ENCODE measurements at regions not wholly inside any gene's neighbourhood (a gene's known extent, or its start where the extent isn't known, plus 50 kb on each side); places are given as distances from the start of the nearest gene placed in this dataset.
A peak's percentile ranks its signal among the peaks of the same experiment; 100 is the strongest.
"Not testable (repeated sequence)": the region's sequence is repeated elsewhere in the genome, so short reads cannot be mapped to it uniquely, and the experiment has no call there.

DNA sequence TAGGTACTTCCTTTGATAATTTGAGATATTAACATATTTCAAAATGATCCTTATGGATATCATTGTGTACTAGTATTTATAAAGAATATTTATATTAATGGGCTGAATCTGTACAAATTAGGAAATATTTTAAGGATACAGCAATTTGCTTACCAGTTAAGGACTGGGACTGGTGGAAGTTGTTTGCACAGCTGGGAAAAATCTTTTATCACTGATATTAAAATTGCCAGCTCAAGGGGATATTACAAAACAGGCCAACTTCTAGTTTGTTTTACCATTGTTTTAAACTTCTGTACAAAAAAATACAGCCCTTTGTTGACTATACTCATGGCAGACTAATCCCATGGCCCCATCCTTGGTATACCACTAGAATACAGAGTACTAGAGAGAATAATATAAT lies 133.2 kb upstream of the DDHD1 start:
- no peak for DNase-seq (ENCODE audit: low spot score)

DNA sequence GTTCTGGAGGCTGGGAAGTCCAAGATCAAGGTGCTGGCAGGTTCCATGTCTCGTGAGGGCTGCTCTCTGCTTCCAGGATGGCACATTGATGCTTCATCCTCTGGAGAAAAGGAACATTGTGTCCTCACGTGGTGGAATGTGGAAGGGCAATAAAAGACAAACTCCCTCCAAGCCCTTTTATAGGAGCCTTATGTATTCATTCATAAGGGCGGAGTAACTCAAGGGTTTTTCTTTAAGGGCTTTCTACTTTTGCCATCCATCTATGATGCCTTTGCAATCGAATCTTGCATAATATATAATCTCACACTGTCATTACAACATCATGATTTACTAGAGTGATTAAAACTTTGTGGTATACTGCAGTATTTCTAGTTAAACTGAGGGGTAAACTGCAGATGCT lies 132.7 kb upstream of the DDHD1 start:
- no peak for DNase-seq (ENCODE audit: low spot score)

DNA sequence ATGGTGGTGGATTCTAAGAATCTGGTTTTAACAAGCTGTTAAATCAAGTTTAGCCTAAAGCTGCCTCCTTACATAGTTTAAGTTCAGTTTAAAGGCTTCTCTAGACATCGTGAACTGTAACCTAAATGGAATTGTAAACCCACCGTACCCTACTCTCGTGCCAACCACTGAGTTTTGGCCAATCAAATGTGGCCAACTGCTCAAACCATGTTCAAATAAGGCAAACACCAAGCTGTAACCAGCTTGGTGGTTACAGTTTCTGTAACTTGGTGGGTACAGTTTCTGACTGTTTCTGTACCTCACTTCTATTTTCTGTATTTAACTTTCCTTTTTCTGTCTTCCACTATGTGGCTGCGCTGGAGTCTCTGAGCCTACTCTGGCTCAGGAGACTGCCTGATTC lies 131.9 kb upstream of the DDHD1 start:
- no peak for DNase-seq (ENCODE audit: low spot score)

DNA sequence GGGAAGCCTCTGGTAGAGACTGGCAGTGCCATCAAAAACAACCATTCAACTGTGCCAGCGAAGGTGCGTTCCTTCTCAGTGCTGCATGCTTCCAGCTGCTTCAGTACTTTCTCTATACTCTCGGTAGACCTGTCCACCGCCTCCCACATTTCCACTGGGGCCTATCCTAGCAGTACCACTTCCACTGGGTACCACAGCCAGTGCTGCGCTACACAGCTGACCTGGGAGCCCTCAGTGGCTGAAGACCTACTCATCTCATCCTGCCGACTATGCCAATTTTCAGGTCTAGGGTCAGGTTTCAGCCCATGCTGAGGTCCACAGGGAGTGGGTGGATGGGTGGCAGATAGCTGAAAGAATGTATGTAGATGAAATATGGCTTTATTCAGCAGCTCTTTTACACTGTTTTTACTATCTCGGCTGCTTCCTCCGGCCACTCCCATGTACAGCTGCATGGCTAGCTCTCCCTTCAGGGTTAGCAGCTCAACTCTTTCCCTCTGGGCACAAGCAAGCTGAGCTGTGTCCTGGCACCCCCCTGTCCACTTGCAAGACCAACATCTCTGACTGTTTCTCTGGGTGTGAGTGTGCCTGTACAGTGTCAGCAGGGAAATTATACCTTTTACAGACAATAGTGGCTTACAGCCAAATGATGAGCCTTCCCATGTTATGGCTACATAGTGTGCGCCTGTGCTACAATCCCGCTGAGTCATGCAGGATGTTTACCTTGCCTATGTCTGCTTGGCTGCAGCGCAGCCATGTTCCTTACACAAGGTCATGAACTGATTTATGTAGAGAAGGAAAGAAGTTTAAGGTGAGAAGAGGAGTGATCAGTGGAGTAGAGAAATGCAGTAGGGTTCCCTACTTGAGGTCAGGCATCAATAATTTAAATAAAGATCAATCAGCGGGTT lies 125.7 kb upstream of the DDHD1 start:
- DNase-seq (ENCODE audit: low spot score): no peak

DNA sequence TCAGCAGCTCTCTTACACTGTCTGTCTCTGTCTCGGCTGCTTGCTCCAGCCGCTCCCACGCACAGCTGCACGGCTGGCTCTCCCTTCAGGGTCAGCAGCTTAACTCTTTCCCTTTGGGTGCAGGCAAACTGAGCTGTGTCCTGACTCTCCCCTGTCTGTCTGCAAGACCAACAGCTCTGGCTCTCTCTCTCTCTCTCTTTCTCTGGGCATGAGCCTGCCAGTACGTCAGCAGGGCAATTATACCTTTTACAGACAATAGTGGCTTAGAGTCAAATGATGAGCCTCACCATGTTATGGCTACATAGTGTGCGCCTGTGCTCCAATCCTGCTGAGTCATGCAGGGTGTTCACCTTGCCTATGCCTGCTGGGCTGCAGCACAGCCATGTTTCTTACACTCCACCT lies 120.5 kb upstream of the DDHD1 start:
- DNase-seq (ENCODE audit: low spot score): no peak

DNA sequence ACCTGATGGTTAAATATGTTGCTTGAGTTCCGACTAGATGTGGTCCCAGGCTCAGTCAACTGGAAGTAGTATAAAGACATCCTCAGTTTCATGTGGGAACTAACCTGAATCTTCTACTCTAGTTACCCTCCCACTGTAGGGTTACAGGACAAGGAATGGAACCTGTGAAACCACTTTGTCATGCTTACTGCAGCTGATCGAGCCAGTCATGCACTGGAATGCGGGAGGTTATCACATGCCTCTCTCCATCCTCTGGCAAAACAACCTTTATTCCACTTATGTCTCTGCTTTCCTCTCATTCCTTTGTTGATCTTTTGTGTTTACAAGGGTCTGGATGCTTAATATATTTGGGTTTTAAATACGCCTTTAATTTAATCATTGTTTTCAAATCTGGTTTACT lies 111.9 kb upstream of the DDHD1 start:
- DNase-seq (ENCODE audit: low spot score): no peak

DNA sequence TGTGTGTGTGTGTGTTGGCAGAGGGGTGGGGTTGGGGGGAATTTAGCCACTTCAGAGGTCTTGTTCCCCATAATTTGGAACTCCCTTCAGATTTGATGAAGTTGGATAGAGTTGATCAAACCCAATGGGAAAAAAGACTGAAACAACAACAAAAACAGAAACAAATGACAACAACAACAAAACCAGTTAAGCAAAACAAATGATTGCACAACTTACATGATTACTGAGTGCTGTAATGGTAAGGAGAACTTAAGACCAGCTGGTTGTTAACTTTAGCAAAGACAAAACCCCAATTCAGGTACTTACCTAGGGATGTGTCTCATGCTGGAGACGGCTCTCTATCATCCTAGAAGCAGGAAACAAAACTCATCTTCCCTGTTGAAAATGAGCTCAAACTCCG lies 107.8 kb upstream of the DDHD1 start:
- DNase-seq (ENCODE audit: low spot score): no peak

DNA sequence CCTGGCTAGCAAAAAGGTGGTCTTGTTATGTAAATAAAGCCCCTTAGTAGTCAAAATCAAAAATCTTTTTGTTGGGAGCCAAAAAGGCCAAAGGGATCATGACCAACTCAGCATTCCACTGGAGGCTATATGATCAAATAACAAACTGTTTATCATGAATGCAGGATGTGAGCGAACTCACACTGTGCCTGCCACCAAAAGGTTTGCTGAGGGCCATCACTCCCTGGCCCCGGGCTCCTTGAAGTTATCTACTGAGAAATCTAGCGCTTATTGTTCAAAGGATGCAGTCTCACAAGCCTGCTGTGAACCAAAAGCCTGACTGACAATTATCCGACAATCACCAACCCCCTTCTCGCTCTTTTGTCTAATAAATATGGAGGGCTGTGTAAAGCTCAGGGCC lies 107.2 kb upstream of the DDHD1 start:
- no peak for DNase-seq (ENCODE audit: low spot score)

DNA sequence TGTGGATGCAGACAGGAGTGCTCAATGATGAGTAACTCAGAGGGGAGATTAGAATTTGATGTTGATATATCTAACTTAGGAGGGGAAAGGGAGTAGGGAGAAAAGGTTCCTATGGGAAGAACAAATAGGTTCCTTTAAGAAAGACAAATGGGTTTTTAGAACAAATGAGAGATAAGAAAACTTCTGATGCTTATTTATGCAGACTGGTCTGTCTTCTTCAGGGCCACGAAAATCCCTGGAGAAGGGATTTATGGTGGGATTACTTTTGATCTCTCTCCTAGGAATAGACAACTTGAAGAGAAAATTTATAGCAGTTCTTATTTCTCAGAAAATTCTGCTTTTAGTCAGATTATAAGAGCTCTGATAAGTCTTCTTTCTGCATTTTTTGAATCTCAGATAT lies 99.0 kb upstream of the DDHD1 start:
- no peak for DNase-seq (ENCODE audit: low spot score)

DNA sequence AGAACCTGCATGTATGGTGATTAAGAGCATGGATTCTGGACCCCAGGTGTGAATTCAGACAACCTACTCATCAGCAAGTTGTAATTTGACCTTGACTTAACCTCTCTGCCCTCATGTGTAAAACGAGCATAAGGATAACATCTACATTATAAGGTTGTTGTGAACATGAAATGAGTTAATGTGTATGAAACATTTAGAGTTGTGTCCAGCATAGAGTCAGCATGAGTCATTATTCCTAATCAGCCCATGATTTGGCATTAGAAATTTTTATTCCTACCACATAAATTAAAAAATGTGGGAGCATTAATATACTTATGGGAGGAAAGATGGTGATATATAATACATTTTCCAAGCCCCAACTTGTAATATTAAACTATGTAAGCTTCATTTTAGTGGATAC lies 95.9 kb upstream of the DDHD1 start:
- no peak for DNase-seq (ENCODE audit: low spot score)

DNA sequence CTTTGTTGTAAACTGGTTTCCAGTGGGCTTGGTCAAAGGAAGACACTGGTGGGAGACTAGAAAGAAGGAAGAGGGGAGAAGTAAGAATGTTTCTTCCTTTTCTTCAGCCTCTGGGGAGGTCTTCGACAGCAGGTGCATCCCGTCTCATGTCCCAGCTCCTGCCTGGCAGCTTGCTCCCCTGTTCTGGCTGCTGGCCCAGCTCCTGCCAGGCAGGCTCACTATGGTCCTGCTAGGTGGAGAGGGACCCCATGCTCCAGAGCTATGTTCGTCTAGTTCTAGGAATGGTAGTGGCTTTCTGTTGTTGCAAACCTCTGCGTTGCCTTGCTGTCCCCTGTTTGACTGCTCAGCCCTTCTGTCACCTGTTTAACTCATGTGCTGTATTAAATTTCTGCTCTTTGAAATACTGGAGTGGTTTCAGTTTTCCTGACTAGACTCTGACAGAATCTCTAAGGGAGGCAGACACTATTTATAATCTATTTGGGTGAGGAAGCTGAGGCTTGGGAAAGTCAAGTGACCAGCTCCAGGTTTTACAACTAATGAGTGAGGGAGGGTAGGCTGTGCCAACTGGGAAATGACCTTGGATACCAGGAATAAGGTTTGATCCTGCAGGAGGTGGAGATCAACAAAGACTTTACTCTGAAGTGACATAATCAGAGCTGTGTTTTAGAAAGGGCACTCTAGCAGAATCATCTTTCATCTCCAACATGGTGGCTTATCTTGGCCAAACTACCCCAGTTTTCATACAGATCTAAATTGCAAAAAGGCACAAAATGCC lies 94.7 kb upstream of the DDHD1 start:
- no peak for DNase-seq (ENCODE audit: low spot score)

DNA sequence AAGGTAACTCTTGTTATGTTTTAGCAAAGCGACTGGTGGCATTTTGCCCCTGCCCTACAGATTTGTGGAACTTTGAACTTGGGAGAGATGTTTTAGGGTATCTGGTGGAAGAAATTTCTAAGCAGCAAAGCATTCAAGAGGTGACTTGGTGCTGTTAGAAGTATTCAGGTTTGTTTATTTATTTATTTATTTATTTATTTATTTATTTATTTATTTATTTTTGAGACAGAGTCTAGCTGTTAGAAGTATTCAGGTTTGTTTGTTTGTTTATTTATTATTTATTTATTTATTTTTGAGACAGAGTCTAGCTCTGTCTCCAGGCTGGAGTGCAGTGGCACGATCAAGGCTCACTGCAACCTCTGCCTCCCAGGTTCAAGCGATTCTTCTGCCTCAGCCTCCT lies 89.8 kb upstream of the DDHD1 start:
- not testable (repeated sequence) for DNase-seq (ENCODE audit: low spot score)

DNA sequence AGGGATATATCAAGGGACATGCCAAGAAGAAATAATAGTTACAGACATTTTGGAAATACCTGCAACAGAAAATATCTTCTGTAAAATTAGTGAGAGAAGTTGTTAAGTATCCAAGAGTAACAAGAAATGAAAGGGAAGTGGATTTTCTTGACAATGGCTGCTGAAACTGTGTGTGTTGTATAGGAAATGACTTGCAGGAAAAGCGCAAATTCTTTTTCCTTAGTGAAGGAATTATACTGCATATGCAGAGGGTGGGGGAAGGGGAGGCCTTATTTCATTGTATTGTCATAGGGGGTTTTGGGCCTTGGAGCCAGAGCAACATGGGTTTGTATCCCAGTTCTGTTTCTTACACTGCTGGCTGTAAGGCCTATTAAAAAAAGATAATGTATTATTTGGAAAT lies 84.4 kb upstream of the DDHD1 start:
- DNase-seq (ENCODE audit: low spot score): no peak

DNA sequence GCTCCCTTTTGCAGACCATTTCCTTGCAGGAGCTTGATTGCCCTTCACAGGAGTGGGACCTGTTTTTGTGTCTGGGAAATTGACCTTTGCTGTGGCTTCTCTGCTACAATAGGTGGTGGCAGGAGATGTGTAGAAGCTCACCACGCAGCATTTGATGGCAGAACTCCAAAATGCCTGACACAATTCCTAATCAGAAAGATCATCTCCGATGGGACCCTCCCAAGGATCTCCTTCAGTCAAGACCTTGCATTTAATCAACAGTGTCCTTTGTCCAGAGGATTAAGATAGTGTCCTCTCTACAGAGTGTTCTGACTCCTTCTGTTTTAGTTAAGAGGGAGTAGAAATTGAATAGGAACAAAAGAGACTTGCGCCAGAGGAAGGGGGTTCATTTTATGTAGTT lies 83.6 kb upstream of the DDHD1 start:
- DNase-seq (ENCODE audit: low spot score): no peak

DNA sequence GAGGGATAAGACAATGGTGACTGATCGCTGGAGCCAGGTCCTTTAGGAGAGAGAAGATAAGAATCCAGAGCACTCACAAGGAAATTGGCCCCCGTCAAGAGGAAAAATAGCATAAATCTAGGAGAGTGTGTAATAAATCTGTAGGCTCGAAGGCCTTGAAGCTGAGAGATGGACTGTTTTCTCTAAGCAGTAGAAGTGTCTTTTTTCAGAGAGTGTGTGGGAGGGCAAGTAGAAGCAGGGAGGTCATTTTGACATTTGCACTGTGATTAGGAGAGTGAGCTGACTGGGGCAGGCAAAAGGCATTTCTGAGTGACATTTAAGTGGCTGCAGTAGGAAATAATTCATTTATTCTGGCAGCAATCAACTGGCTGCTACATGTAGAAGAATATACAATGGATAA lies 78.0 kb upstream of the DDHD1 start:
- DNase-seq (ENCODE audit: low spot score): no peak

DNA sequence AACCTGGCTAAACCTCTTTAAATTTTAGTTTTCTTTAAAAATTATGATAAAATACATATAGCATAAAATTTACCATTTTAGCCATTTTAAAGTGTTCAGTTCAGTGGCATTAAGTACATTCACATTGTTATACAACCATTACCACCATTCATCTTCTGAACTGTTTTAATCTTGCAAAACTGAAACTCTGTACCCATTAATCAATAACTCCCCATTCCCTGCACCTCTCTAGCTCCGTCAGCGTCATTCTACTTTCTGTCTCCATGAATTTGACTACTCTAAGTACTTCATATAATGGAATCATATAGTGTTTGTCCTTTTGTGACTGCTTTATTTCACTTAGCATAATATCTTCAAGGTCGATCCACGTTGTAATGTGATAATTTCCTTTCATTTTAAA lies 75.8 kb upstream of the DDHD1 start:
- no peak for DNase-seq (ENCODE audit: low spot score)

DNA sequence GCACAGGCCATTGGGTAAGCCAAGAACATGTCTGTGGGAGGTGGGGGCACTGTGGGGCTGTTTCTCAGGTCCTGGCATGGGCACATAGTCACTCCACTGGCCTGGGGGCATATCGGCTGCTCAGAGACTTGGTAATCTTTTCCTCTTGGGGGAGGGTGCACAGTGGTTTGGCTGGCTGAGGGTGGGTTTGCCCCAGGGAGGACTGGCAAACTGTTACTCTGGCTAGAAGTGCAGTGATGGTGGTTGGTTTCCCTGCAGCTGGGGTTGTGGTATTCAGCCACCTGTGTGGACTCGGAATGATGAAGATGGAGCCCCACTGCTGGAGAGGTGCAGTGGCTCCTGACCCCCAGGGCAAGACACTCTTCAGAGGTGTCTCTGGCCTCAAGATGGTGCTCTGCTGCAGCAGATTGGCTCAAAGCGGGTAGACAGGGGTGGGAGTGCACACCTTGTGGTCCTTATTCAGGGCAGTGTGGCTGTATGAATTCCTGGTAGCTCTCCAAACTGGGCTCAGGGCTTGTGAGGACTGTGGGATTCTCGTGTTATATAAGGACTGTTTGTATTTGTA lies 74.1 kb upstream of the DDHD1 start:
- no peak for DNase-seq (ENCODE audit: low spot score)

DNA sequence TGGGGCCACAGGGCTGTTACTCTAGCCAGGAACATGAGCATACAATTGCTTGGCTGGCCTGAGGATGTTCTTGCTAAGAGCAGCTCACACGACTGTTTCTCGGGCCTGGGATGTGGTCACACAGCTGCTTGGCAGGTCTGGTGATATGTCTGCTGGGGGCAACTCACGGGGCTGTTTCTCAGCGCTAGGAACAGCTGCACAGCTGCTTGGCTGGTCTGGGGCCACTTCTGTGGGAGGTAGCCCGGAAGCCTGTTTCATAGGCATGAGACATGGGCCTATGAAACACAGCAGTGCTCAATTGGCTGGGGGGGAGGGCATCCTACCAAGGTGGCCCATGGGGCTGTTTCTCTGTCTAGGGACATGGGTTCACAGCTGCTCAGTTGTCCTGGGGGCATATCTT lies 73.4 kb upstream of the DDHD1 start:
- no peak for DNase-seq (ENCODE audit: low spot score)

DNA sequence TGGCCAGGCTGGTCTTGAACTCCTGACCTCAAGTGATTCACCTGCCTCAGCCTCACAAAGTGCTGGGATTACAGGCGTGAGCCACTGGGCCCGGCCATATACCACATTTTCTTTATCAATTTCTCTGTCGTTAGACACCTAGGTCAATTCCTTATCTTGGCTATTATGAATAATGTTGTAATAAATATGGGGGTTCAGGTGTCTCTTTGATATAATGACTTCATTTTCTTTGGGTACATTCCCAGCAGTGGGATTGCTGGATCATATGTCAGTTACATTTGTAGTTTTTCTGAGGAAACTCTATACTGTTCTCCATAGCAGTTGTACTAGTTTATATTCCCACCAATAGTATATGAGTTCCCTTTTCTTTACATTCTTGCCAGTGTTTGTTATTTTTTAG lies 67.8 kb upstream of the DDHD1 start:
- DNase-seq (ENCODE audit: low spot score): no peak

DNA sequence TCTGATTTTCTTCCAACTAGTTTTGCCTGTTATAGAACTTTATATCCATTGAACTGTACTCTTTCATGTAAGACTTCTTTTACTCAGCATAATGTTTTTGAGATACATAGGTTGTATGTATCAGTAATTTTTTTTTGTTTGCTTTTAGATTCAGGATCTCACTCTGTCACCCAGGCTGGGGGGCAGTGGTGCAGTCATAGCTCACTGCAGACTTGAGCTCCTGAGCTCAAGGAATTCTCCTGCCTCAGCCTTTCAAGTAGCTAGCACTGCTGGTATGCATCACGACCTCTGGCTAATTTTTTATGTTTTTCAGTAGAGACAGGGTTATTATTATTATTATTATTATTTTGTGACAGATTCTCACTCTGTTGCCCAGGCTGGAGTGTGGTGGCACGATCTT lies 65.0 kb upstream of the DDHD1 start:
- no peak for DNase-seq (ENCODE audit: low spot score)

DNA sequence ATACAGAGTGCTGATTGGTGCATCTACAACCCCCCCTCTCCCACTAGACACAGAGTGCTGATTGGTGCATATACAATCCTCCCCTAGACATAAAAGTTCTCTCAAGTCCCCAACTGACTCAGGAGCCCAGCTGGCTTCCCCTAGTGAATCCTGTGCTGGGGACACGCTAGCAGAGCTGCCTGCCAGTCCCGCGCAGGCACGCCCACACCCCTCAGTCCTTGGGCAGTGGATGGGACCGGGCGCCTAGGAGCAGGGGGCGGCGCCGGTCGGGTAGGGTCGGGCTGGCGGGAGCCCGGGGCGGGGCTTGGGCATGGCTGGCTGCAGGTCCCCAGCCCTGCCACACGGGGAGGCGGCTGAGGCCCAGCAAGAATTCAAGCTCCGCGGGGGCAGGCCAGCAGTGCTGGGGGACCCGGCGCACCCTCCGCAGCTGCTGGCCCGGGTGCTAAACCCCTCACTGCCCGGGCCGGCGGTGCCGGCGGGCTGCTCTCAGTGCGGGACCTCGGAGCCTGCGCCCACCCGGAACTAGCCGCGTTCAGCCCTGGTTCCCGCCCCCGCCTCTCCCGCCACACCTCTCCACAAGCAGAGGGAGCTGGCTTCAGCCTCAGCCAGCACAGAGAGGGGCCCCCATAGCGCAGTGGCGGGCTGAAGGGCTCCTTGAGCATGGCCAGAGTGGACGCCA lies 64.3 kb upstream of the DDHD1 start:
- DNase-seq (ENCODE audit: low spot score): peak; percentile 72

DNA sequence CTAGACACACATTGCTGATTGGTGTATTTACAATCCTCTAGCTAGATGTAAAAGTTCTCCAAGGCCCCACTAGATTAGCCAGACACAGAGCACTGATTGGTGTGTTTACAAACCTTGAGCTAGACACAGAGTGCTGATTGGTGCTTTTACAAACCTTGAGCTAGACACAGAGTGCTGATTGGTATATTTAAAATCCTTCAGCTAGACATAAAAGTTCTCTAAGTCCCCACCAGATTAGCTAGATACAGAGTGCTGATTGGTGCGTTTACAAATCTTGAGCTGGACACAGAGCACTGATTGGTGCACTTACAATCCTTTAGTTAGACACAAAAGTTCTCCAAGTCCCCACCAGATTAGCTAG lies 63.8 kb upstream of the DDHD1 start:
- DNase-seq (ENCODE audit: low spot score): not testable (repeated sequence)

DNA sequence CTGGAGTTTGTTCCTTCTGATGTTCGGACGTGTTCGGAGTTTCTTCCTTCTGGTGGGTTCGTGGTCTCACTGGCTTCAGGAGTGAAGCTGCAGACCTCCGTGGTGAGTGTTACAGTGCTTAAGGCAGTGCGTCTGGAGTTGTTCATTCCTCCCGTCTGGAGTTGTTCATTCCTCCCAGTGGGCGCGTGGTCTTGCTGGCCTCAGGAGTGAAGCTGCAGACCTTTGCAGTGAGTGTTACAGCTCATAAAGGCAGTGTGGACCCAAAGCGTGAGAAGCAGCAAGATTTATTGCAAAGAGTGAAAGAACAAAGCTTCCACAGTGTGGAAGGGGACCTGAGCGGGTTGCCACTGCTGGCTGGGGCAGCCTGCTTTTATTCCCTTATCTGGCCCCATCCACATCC lies 63.4 kb upstream of the DDHD1 start:
- not testable (repeated sequence) for DNase-seq (ENCODE audit: low spot score)

Measured in germinal center (tissue), 1 donor.